SK-N-MC (cell line): ENCODE measurements at regions not wholly inside any gene's neighbourhood (a gene's known extent, or its start where the extent isn't known, plus 50 kb on each side); places are given as distances from the start of the nearest gene placed in this dataset.

Experiments used
- DNase-seq: peaks from one replicate; pipeline ENCODE4 v3.0.0-alpha.2; 2011; ENCODE audit warnings: low read depth, low spot score
- H3K27ac ChIP-seq: fragments of 200-600 bp; sonication (generic); 2 replicates; pipeline ENCODE4 v1.5.1; 2016; ENCODE audit warnings: mixed run types
- H3K36me3 ChIP-seq: fragments of 200-600 bp; sonication (generic); 2 replicates; pipeline ENCODE4 v1.6.1; 2017; ENCODE audit warnings: antibody characterized with exemption, low read length, mixed read lengths; ENCODE audit not compliant: insufficient read depth
- H3K4me3 ChIP-seq: fragments of 200-600 bp; sonication (generic); 2 replicates; pipeline ENCODE4 v1.5.1; 2016
- H3K9ac ChIP-seq: fragments of 200-600 bp; sonication (generic); 2 replicates; pipeline ENCODE4 v1.8.0; 2017; ENCODE audit warnings: mixed run types, mixed read lengths; ENCODE audit not compliant: insufficient read length
- H3K9me3 ChIP-seq: fragments of 200-600 bp; sonication (generic); 2 replicates; pipeline ENCODE4 v1.6.1; 2017; ENCODE audit warnings: low read depth, mild to moderate bottlenecking, antibody characterized with exemption, low read length, moderate library complexity, mixed read lengths
- EZH2 ChIP-seq: fragments of 200-600 bp; sonication (generic); IDR thresholded peaks from one replicate; pipeline ENCODE4 v1.6.1; 2017; ENCODE audit warnings: antibody characterized with exemption
- FOXP2 ChIP-seq: optimal IDR thresholded peaks from 2 replicates; pipeline ENCODE3; 2011; ENCODE audit warnings: mild to moderate bottlenecking, moderate library complexity; ENCODE audit not compliant: insufficient read depth; ENCODE audit errors: extremely low read length, control extremely low read depth
- POLR2AphosphoS5 ChIP-seq: IDR thresholded peaks from 2 replicates; pipeline ENCODE4 v1.6.1; 2012; ENCODE audit warnings: mild to moderate bottlenecking, low read depth, low read length, borderline replicate concordance

DNA sequence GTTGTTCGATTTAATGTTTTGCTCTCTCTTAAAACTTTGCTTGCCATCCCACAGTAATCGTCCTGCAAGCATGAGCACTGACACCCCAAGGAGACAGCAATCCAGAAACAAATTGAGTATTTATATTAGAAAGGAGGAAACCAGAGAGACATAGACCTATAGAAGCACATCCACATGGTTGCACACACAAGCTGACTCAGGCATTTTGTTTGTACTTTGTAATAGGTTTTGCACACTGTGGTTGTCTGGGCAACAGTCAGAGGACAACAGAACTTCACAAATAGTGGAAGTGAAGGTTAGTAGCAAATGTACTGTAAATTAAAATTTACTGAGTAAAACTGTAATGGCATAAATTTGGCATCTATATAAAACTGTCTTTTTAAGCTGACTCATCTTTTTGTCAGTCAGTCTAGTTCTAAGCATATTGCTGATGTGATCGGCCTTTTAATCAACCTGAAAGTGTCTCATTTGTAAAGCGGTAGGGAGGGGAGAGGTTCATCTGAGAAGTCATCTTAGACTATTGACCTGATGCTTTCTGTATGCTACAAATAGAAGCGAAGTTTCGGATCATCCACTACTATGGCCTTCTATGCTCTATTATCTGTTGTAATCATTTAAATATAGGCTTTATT, 1624.7 kb downstream of the ARAP2 start:
- no peak for TF ChIP-seq POLR2AphosphoS5
- TF ChIP-seq EZH2: no peak
- TF ChIP-seq FOXP2: no peak
- DNase-seq: no peak
- Histone ChIP-seq H3K4me3 (no peak overlapping the region), H3K9me3 (no peaks in the 10 kb centered on the region), H3K27ac (no peak overlapping the region), H3K36me3 (no peaks in the 10 kb centered on the region), H3K9ac (no peak overlapping the region)

DNA sequence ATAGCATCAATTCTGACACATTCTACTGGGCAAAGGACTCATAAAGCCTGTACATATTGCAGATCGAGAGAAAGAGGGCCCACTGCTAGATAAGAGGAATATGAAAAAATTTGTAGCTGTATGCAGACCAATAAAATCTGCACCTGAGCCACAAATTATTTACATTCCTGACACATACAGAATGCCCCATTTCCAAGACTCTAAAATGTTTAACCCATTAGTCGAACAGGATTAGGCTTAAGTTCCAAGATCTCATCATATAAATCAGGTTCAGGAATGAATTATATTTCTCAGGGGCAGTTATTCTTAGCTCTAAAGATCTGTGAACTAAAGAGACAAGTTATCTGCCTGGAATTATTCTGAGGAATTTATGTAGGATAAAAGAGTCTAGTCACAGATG, 1615.8 kb downstream of the ARAP2 start:
- TF ChIP-seq POLR2AphosphoS5 (no peak), EZH2 (no peak), FOXP2 (no peak)
- H3K9me3 ChIP-seq: no peaks in the 10 kb centered on the region
- H3K4me3 ChIP-seq: no peak overlapping the region
- H3K27ac ChIP-seq: no peak overlapping the region
- no peak for DNase-seq
- no peaks in the 10 kb centered on the region for H3K36me3 ChIP-seq
- H3K9ac ChIP-seq: no peak overlapping the region

DNA sequence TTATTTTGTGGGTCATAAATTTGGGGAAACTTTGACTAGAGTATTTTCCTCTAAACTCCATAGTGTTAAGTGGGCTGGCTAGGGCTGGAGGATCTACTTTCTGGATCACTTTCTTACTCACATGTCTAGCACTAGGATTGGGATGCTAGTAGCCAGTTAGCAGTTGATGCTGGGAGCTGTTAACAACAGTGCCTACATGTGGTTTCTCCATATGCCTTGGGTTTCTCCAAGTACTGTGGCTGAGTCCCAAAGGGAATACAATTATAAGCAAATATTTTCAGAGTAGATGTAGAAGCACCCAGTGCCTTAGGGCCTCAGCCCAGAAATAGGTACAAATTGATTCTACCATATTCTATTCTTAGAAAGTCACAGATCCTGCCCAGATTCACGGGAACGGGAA, 1614.9 kb downstream of the ARAP2 start:
- no peaks in the 10 kb centered on the region for H3K9me3 ChIP-seq
- H3K9ac ChIP-seq: no peak overlapping the region
- no peaks in the 10 kb centered on the region for H3K36me3 ChIP-seq
- H3K4me3 ChIP-seq: no peak overlapping the region
- DNase-seq: no peak
- no peak overlapping the region for H3K27ac ChIP-seq
- TF ChIP-seq EZH2 (no peak), FOXP2 (no peak), POLR2AphosphoS5 (no peak)

DNA sequence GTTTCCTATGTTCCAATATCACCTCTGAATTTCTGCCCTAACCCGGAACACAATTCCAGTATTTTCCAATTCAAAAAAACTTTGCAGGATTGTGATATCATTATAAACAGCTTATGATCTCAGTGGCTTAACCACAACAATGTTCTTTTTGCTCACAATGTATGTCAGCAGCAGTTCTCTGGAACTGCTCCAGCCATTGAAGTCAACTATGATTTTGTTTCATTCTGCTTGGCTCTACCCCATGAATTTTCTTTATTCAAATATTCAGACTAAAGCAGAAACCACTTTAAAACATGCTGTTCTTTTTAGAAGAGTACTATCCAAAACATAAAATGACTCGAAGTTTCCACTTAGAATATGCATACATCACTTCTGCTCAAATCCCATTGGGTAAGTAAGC, 1611.1 kb downstream of the ARAP2 start:
- Histone ChIP-seq H3K36me3 (no peaks in the 10 kb centered on the region), H3K4me3 (no peak overlapping the region), H3K9ac (no peak overlapping the region), H3K9me3 (no peaks in the 10 kb centered on the region), H3K27ac (no peak overlapping the region)
- no peak for DNase-seq
- TF ChIP-seq FOXP2 (no peak), EZH2 (no peak), POLR2AphosphoS5 (no peak)

DNA sequence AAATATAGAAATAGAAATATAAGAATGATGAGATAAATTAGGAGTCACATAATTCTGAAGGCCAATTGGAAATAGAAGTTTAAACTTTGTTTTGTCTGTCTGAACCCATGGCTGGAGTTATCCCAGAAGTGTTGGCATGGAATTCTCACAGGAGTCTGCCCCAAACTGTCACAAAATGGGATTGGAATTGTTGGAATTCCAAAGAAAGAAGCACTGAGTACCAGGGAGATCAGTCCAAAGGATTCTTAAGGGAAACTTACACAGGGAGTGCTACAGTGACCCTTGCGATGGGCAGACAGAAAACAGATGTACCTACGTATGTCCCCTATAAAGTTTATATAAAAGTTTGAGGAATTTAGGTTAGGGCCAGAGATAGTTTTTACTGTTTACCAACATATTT, 1607.7 kb downstream of the ARAP2 start:
- Histone ChIP-seq H3K27ac (no peak overlapping the region), H3K36me3 (no peaks in the 10 kb centered on the region), H3K9ac (no peak overlapping the region), H3K4me3 (no peak overlapping the region), H3K9me3 (no peaks in the 10 kb centered on the region)
- no peak for TF ChIP-seq POLR2AphosphoS5
- TF ChIP-seq EZH2: no peak
- TF ChIP-seq FOXP2: no peak
- DNase-seq: no peak

DNA sequence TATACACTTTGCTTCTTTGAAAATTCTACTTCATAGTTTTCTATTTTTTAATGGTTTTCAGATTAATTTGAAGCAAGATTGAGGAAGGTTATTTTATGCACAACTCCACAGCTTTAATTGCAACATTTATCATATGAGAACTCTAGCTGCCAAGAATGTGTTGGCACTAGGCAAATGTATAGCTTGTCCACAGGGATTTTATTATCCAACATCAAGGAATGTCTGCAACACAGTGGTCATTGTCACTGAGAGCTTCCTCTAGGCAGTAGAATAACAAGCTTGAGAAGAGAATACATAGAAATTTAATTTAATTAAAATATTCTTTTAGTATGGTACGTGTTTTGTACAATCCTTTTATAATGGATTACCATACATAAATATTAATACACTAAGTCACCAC, 1600.8 kb downstream of the ARAP2 start:
- Histone ChIP-seq H3K27ac (no peak overlapping the region), H3K9me3 (no peaks in the 10 kb centered on the region), H3K9ac (no peak overlapping the region), H3K36me3 (no peaks in the 10 kb centered on the region), H3K4me3 (no peak overlapping the region)
- DNase-seq: no peak
- TF ChIP-seq POLR2AphosphoS5 (no peak), FOXP2 (no peak), EZH2 (no peak)

DNA sequence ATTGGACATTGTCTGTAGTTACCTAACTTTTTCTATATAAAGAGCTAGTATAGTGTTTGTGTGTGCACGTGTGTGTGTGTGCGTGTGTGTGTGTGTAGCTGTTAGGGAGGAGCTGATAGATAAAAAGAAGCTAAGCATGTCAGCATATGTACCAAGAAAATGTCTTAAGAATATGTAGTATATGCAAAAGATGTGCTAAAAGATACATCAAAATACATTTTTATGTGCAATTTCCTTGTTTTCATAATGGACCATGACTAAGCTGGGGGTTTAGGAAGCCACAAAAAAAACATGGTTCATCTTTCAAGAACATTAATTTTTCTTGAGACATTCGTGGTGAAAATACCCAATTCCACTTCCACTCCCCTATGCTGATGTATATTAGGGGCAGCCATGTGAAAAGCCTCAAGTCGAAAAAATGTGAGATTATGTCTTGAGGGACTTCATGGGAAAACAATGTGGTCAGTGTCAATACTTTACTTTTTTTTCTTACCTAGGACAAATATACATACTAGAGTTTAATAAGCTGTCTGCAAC, 1599.7 kb downstream of the ARAP2 start:
- Histone ChIP-seq H3K36me3 (no peaks in the 10 kb centered on the region), H3K9me3 (no peaks in the 10 kb centered on the region), H3K9ac (no peak overlapping the region), H3K4me3 (no peak overlapping the region), H3K27ac (no peak overlapping the region)
- no peak for DNase-seq
- TF ChIP-seq EZH2: no peak
- no peak for TF ChIP-seq POLR2AphosphoS5
- TF ChIP-seq FOXP2: no peak

DNA sequence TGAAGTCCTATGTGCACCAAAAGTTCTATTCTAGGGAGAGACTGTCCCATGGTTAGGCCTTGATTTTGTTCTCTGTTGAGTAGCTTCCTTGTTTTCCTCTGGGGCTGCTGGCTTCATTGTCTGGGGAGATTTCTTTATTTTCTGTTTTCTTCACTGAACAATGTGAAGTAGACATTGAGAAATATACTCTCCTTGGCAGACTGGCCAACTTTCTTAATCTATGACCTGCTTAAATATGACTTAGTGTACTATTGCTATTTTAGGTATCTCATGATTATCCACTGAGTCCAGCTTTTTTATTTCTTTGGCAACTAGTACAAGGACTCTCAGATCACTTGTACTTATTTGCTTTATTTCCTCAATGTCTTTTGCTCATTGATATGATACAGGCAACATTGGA, 1594.6 kb downstream of the ARAP2 start:
- H3K9ac ChIP-seq: no peak overlapping the region
- no peaks in the 10 kb centered on the region for H3K9me3 ChIP-seq
- no peak overlapping the region for H3K27ac ChIP-seq
- no peaks in the 10 kb centered on the region for H3K36me3 ChIP-seq
- no peak overlapping the region for H3K4me3 ChIP-seq
- DNase-seq: no peak
- no peak for TF ChIP-seq EZH2
- no peak for TF ChIP-seq POLR2AphosphoS5
- TF ChIP-seq FOXP2: no peak

DNA sequence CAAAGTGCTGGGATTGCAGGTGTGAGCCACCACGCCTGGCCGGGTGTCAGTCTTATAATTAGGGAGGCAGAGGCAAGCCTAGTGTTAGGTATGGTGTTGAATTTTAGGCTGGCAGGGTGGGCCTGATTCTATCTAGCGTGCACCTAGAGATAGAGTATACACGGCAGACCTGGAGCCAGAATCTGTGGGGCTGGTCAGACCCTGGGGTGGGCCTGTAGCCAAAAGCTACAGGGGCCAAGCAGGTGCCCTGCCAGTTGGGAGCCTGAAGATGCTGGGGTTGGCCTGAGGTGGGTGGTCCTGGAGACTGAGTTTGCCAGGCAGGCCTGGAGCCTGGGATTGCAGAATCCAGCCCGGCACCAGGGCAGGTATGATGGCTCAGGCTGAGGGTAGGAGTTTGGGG, 1580.3 kb downstream of the ARAP2 start:
- H3K36me3 ChIP-seq: no peaks in the 10 kb centered on the region
- H3K27ac ChIP-seq: no peak overlapping the region
- no peaks in the 10 kb centered on the region for H3K9me3 ChIP-seq
- H3K4me3 ChIP-seq: no peak overlapping the region
- no peak for DNase-seq
- TF ChIP-seq POLR2AphosphoS5: no peak
- TF ChIP-seq EZH2: no peak
- no peak for TF ChIP-seq FOXP2
- no peak overlapping the region for H3K9ac ChIP-seq
